Astrocyte of the hippocampus (primary cell): ENCODE measurements at regions not wholly inside any gene's neighbourhood (a gene's known extent, or its start where the extent isn't known, plus 50 kb on each side); places are given as distances from the start of the nearest gene placed in this dataset.

Experiments
- DNase-seq: peaks from one replicate; pipeline ENCODE4 v3.0.0; 2011; ENCODE audit warnings: low read depth, low spot score

DNA sequence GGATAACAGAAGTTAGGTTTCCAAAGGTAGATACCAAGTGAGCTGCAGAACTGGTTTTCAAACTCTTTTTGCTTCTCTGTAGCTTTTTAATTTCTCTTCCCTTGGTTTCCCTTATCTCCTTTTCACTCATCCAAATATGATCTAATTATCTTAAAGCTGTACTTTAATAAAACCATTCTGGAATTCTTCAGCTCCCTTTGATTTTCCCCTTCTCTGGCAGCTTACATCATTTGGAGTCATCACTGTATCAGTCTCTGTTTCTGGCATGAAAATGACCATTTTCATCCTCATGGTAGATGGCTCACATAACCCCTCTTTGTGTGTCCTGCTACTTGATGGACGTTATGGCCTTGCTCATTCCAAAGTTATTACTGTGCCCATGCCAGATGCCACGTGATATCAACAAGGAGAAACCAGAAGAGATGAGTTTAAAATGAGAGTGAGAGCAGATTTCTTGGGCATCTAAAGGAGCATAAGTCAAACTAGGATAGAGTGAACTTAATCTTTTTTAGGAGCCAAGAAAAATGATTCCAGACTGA lies 620.2 kb downstream of the QKI start:
- peak; percentile 67 for DNase-seq

DNA sequence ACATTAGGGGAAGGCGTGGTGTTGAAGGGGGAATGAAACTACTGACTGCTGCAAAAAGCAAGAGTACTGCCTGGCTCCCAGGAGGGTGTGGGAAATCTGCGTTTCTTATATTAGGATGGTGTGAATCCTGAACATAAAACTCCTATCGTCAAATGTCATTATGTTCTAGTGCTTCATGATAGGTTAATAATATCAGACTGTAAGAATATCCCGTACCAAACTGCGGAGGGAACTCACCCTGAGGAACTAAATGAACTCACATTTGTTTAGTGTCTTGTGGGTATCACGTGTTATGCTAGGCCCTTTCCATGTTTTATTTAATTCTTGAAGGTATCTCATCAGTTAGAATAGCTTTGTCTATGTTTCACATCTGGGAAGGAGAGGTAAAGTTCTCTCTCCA lies 610.7 kb downstream of the QKI start:
- DNase-seq, result no peak

DNA sequence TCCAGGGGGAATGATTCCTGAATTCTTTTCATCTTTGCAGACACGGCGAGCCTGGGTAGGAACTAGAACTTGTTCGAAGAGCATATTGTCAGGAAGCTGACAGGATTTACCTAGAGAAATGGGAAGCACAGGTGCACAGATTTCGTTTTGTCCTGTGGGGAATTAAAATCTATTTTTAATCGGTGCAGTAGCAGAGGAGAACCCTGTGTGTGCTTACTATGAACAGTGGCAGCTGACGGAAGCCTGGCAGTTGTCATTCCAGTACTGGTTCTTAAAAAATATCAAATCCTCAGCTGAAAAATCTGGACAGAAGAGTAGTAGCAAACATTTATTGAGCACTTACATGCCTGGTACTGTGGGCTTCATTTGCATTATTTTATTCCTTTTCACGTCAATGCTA lies 609.0 kb downstream of the QKI start:
- no peak for DNase-seq

DNA sequence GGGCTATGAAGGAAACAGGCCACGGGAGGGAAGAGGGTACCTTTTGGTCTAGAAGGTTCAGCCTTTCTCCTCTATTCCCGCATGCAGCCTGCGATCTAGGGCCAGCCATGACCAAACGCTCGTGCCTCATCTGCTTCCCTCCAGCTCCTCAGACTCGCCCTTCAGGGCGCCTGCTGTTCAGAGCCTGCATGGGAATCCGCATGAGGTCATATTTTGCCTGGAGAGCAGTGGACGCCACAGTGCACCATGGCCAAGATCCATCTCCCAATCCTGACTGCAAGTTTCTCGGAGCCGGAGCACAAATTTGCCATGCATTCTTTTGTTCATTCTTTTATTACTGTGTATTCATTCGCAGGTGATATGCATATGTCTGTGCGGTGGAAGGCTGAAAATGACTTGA lies 608.1 kb downstream of the QKI start:
- no peak for DNase-seq

DNA sequence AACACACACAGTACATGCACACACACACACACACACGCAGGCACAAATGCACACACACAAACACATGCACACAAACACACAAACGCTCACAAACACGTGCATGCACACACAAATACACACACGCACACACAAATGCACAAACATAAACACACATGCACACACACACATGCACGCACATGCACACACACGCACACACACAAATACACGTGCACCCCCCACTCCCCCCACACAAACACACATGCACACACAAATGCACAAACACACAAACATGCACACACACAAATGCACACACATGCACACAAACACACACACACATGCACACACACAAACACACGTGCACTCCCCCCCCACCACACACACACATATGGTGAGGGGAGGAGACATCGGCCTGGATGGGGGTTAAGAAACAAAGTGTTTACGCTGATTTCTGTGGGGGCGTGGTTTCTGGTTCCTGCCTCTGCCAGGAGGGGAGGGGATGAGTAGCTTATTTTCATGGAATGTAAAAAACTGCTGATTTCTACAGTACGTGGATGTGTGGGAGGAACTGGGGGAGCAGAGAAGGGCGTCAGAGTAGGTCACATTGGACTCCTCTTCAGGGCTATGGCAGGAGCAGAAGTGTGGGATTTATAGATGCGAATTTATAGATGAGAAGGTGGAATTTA lies 607.2 kb downstream of the QKI start:
- DNase-seq, result no peak

DNA sequence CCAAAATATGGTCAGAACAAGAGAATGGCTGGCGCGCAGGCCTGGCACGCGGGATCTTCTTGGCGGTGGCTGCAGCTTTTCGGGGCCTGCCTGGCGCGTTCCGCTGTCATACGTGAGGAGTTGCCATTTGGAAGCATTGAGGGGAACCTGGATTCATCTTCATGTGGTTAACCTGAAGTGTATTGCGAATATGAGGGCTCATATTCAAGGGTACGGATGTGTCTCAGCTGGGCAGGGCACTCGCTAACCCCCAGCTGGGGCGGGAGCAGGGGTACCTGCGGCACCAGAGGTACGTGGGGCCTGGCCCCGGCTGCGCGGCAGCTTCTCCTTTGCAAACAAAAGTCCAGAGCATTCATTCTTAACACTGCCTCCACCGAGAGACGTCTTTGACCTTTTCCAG lies 605.6 kb downstream of the QKI start:
- no peak for DNase-seq

DNA sequence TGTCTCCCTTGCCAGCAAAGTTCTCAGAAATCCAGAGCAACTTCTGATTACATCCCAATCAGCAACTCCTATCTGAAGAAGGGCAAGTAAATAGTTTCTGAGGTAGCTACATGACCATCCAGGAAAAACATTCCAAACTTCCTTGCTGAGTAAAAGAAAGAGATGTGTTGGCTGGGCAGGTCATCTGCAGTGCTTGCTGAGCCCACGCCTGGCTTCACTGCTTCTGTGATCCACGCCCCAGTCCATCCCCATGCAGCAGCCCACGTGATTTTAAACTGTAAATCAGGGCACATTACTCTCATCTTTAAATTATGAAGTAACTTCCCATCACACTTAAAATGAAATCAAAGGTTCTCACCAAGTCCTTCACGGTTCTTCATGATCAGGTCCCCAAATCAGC lies 603.6 kb downstream of the QKI start:
- DNase-seq, result peak; percentile 25

DNA sequence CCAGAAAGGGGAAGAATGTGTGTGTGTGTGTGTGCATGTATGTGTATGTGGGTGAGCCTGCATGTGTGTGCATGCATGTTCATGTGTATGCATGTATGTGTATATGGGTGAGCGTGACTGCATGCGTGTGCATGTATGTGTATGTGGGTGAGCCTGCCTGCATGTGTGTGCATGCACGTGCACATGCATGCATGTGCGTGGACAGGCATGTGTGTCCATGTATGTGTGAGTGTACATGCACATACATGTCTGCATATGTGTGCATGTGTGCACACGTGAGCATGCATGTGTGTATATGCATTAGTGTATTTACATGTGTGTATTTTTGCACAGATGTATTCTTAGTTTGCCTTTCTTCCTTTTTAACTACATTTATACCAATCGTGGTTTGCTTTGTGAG lies 601.5 kb downstream of the QKI start:
- no peak for DNase-seq

DNA sequence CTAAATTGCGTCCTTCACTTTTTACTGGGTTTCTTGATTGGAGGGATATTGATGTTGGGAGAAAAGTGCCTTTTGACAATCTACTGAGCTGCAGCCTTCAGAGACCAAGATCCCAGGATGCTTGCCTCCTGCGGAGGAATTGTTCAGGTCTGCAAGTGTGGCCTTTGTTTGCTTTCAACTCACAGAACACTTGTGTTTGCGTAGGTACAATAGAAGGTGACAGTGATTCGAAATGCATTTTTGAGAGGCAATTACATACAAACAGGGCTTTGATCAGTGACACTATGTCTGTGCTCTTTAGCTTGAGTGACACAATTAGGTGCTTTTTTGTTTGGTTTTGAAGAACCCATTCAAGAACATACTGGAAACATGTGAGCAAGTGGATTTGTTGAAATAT lies 600.6 kb downstream of the QKI start:
- no peak for DNase-seq

DNA sequence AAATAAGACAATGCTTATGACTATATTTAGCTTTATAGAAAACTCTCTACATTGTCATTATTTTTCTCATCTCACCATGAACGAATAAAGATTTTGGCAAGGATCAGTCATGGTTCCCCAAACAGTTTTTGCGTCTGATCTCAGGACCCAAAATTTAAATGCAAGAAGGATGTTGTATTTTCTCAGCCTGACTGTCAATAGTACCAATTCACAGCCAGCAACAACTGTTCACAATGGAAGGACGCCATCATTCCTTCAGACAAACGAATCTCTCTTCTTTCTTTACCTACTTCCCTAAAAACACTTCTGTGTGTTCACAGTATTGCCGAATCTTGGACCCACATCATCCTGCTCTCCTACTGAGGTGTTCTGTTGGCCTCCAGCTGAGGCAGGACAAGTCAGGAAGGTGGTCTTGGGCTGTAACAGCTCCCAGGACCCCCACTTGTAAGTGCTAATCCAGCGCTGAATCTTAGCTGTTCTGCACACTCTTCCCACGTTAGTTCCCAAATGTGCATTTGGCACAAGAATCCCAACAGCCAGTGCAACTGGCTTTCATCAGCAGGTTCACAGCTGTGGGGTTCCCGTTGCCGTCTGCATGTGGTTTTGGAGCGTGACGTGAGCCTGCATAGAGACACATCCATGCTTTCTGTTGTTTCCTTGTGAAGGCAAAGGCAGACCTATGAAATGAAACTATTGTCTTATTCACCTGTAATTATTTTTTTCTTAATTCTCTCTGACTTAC lies 600.0 kb downstream of the QKI start:
- DNase-seq, result no peak

DNA sequence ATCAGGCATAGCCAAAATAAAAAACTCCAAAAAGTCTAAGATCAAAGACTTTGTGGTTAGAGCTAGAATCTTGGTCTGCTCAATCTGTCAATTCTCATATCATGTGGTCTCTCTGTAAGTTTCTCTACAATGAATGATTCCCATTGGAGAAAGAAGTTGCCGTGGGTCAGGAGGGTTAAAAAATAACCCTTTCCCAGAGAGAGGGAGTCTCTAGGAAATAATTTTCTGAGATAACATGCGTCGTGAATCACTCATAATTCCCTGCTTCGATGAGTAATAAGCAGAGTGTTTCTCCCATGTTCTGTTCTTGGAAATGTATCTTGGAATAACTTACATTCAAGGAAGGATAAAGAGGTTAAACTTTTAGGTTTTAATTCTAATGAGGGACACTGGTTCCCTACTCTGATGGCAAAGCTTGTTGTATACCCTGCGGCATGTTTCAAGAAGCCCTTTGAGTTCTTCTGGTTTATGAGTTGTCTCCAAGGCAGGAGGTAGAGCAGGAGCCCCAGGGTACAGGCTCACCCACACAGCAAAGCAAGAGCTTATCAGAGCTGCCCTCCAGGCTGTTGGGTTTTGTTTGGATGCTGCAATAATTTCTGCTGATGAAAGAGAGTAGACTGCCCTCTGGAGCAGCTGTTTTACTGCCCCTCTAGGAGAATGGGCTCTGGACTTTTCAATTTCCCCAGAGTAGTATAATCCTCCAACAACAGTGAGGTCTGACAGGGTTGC lies 599.1 kb downstream of the QKI start:
- DNase-seq, result no peak

DNA sequence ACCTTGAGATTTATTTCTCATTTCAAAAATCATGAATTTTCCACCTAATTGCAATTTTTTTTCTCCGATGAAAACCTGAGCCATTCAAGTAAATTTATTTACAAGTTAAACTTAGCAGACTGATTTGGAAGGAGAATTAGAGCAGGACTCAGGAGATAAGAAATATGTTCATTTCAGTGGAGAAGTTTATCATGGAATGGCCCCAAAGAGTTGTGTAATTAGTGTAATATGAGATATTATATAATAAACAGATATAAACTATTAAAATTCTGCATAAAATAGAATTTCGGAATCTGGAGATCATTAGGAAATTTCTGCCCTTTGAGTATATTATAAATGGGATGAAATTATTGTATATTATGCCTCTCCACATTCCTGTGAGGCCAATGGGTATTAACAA lies 596.8 kb downstream of the QKI start:
- no peak for DNase-seq

DNA sequence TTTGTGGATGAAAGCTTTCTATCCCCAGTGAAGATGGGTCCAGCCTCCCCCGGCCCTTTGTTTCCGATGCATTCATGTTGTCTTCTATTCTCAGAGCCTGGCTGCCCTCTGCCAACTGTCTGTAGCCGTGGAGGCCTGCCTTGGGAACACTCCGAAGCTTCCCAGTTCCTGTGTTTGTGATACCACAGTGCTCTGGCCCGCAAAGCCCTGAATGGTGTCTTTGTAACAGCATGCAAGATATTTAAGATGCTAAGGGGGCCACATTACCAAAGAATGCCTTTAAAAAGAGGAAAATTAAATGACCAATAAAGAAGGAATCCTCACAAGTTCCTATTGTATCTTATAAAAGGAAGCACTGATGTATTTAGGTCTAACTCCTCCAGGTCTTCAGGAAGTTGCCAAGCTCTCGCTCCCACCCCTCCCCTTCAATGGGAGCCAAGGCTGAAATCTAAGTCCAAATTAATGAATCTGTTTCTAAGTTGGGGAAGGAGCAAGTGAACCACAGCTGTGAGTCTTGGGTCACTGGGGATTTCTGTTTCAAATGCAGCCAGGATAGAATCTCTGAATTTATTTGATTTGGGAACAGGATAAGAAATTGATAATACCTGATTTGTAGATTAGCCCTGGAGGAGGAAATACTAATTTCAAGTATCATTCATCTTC lies 596.1 kb downstream of the QKI start:
- DNase-seq, result peak; percentile 49

DNA sequence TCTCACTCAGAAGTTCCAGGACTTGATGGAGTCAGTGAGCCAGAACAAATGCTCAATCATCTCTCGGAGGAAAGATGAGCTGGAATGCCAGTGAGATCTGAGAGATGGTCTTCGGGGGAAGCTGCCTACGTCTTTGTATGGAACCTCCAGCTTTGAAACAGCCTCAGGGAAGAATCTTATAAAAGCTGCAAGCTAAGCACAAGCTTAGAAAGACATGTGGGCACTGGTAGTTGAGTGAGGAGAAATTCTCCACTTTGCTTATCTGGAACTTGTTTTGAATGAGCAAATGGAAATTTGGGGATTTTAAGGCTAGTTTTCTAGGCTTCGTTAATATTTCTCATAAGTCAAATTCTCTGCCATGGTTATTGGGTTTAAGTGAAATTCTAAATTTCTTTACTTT lies 594.4 kb downstream of the QKI start:
- DNase-seq, result no peak

DNA sequence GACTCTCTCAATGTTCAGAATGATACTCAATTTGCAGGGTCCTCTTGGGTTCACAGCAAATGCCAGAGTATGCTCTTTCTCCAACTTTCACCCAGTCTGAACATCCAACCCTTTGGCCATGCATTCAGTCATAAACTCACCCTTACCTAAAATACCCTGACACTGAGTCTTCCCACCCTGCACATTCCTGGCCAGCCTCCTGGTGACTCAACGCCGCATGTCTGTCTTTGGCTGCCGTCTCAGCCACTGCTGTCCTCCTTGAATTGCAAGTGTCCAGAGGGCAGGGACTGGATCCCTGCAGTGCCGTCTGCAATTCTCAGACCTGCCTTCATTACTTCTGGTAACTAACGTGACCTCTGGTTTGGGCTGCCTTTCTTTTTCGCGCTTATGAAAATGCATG lies 593.4 kb downstream of the QKI start:
- DNase-seq, result no peak

DNA sequence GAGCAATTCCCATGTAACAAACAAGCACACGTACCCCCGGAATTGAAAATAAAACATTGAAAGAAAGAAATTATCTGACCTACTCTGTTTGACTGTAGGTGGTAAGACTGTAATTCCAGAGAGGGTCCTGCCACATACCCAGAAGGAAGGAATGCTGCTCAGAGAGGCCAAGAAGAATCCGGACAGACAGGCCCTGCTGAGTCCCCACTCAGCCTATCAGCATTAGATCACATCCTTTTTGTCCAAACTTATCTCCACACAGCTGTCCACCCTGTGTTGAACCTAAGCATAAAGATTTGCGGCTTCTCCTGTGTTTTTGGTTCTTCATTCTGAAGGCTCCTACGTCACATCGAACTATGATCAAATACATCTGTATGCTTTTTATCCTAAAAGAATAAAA lies 591.9 kb downstream of the QKI start:
- no peak for DNase-seq

DNA sequence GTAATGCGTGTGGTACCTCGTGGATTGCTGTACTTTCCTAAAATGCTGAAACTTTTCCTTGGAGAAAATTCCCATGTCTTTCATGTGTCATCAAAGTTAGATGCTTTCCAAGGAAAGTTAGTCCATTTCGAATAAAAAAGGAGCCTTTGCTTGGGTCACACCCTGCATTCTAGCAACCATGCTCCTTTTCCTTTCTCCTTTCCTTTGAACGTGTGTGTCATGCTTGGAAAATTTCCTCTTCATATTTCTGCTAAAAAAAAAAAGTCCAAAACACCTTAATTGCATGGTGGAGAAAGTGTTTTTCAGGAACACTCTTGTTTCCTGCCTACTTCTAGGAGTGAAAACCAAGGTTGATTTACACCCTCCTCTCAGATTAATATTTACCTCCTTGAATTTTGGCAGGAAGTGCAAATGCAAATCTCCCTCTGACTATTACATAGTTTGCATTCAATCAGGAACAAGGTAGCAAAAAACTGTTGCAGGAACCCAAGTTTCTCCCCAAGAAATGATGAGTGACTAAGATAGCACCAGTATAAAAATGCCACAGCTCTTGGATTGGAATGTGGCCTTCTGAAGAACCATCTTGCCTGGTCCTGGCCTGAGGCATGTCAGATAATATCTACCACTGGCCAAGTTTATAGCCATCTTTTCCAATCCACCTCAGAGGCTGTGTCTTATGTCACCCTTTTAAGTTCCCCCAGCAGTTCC lies 590.6 kb downstream of the QKI start:
- no peak for DNase-seq

DNA sequence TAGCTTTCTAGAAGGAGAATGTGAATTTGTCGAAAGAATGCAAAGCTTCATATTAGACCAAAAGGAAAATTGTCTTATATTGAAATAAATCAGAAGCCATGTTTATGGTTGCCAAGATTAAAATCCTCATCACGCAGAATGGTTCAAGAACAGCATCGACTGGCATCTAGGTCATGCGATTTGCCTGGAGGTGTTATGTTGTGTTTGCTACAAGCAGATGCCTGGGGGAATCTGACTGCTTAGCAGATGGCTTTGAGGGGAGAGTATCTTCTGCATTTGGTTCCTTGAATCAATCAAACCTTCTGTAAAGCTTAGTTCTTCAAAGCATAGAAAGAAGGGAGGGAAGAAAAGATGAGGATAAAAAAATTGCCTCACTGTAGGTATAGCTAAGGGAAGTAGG lies 585.8 kb downstream of the QKI start:
- no peak for DNase-seq

DNA sequence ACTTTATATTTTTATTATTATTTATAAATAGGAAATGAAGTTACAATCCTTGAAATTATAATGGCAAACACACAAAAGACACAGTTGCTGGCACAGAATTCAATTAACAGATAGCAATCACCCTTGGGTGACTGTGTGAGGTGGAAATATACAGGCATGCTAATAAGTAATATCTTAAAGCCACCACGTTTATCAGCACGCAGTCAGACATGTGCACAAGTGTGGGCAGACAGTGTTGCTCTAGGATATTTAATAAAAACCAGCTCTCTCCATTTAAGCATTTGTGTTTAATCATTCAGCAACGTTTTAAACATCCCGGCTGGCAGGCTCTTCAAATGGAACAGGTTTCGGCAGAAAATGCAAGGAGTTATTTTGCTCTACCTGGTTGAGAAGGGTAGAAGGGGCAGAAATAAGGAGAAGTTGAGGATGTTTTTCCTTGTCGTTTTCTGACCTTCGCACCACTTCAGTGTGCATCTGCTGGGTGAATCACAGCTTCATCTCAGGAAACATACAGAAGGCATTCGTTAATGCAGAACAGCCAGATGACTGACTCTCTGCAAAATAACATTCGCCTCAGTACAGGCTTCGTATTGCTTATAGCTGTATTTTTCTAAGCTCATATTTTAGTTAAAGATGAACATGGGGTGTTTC lies 585.1 kb downstream of the QKI start:
- no peak for DNase-seq

DNA sequence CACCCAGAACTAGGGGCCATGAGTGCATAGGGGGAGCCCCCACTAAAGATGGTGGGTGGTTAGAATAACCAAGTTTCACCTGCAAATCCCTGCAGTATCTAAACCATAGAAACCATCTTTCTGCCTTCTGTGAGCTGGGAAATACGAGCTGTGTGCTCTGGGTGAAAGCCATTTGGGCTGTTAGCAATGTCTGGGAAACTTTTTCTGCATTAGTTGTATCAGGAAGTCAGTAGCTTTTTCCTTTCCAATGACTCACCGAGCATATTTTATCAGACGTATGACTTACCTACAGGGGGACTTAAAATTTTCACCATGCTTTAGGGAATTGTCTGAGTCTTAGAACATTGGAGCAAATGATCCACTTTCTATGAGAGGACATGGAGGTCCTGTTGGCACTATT lies 584.0 kb downstream of the QKI start:
- peak; percentile 21 for DNase-seq

DNA sequence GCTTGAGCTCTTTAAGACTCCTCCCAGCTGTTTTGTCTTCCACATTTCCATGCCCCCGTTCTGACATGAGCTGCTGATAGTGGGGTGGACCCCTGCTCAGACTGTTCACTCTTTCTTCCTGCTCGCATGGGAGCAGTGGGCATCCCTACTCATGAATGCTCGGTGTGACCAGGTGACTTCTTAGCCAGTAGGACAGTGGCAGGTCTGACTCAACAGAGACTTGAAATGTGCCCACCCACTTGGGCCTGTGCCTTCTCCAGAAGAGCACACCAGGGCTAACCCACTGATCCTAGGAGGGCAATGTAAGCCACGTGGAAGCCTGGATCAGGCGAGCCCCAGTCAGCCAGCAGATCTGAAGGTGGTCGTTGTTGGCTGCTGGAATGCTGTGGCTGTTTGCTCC lies 582.0 kb downstream of the QKI start:
- no peak for DNase-seq
